ENCODE measurements at regions not wholly inside any gene's neighbourhood (a gene's known extent, or its start where the extent isn't known, plus 50 kb on each side); places are given as distances from the start of the nearest gene placed in this dataset.

DNA sequence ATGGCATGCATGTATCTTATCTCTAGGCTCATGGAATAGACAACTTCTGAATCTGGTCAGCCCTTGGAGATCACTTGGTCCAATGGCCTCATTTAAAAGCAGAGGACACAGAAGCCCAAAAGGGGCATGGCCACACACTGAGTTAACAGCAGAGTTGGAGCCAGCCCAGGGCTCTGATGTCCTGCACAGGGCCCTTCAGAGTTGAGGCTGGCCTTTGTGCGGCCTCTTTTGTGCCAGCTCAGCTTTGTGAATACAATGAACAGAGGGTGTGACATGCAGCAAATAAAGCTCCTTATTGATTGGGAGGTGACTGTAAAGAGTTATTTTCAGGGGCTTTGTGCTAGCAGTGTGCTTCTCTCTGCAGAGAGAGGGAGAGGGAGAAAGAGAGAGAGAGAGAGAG lies 150.1 kb upstream of the STK32A start:
- no peaks in the 10 kb centered on the region for H4K20me1 ChIP-seq (ENCODE audit: insufficient read depth, low read length)
- H3K4me3 ChIP-seq (ENCODE audit: low read depth, low read length, poor library complexity, severe bottlenecking), result no peak overlapping the region
- DNase-seq (ENCODE audit: low spot score), result no peak
- ChIA-PET POLR2A (no interaction called here), CTCF (ENCODE audit: unreplicated experiment) (no interaction called here)
- no TSS peak for BruUV-seq (replicated peaks)
- H3K36me3 ChIP-seq (ENCODE audit: insufficient read depth, low read length), result no peaks in the 10 kb centered on the region
- H3K79me2 ChIP-seq (ENCODE audit: insufficient read depth, low read depth, low read length), result no peaks in the 10 kb centered on the region
- H3K27ac ChIP-seq (ENCODE audit: low read depth, low read length, poor library complexity, severe bottlenecking), result no peak overlapping the region
- H3K9me3 ChIP-seq (ENCODE audit: low read length), result no peaks in the 10 kb centered on the region
- TF ChIP-seq EZH2phosphoT487 (IDR thresholded peaks at IDR 0.05; ENCODE audit: borderline replicate concordance, low read depth, low read length), result no peak
- TF ChIP-seq, protein P1, sequence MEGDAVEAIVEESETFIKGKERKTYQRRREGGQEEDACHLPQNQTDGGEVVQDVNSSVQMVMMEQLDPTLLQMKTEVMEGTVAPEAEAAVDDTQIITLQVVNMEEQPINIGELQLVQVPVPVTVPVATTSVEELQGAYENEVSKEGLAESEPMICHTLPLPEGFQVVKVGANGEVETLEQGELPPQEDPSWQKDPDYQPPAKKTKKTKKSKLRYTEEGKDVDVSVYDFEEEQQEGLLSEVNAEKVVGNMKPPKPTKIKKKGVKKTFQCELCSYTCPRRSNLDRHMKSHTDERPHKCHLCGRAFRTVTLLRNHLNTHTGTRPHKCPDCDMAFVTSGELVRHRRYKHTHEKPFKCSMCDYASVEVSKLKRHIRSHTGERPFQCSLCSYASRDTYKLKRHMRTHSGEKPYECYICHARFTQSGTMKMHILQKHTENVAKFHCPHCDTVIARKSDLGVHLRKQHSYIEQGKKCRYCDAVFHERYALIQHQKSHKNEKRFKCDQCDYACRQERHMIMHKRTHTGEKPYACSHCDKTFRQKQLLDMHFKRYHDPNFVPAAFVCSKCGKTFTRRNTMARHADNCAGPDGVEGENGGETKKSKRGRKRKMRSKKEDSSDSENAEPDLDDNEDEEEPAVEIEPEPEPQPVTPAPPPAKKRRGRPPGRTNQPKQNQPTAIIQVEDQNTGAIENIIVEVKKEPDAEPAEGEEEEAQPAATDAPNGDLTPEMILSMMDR (conservative IDR thresholded peaks at IDR 0.05; ENCODE audit: low read length), result no peak
- intact Hi-C loops (cut with micrococcal nuclease; ENCODE audit: unreplicated experiment), result no loop called here
- H3K9me2 ChIP-seq (ENCODE audit: insufficient read depth, low read length), result no peaks in the 10 kb centered on the region
- no peak overlapping the region for H2AFZ ChIP-seq (ENCODE audit: low read length)
- H3K4me1 ChIP-seq (ENCODE audit: insufficient read depth, low read length, poor library complexity, severe bottlenecking), result no peaks in the 10 kb centered on the region
- no peak overlapping the region for H3K4me2 ChIP-seq (ENCODE audit: low read length)

DNA sequence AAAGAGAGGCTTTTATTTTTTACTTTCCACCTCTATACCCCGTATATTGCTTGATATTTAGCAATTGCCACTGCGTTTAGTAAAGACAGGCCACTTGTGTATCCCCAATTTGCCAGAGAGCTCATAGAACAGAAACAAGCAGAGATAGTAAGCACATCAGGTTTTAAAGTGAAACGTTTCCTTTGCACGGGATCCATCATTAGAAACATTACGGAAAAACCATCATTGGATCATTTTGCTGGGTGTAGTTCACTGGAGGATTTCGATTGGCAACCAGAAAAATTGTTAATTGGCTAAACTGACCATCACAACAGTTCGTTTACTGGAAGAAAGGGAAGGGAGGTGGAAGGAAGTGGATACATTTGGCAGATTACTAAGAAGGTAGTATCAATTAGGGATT lies 149.4 kb upstream of the STK32A start:
- no peaks in the 10 kb centered on the region for H4K20me1 ChIP-seq (ENCODE audit: insufficient read depth, low read length)
- H3K4me1 ChIP-seq (ENCODE audit: insufficient read depth, low read length, poor library complexity, severe bottlenecking), result no peaks in the 10 kb centered on the region
- H3K27ac ChIP-seq (ENCODE audit: low read depth, low read length, poor library complexity, severe bottlenecking), result no peak overlapping the region
- intact Hi-C loops (cut with micrococcal nuclease; ENCODE audit: unreplicated experiment), result no loop called here
- no peak for TF ChIP-seq EZH2phosphoT487 (IDR thresholded peaks at IDR 0.05; ENCODE audit: borderline replicate concordance, low read depth, low read length)
- TF ChIP-seq, protein P1 (conservative IDR thresholded peaks at IDR 0.05; ENCODE audit: low read length), result no peak
- POLR2A ChIA-PET, result no interaction called here
- CTCF ChIA-PET (ENCODE audit: unreplicated experiment), result no interaction called here
- H2AFZ ChIP-seq (ENCODE audit: low read length), result no peak overlapping the region
- H3K36me3 ChIP-seq (ENCODE audit: insufficient read depth, low read length), result no peaks in the 10 kb centered on the region
- no peaks in the 10 kb centered on the region for H3K9me3 ChIP-seq (ENCODE audit: low read length)
- H3K79me2 ChIP-seq (ENCODE audit: insufficient read depth, low read depth, low read length), result no peaks in the 10 kb centered on the region
- BruUV-seq (replicated peaks), result no TSS peak
- DNase-seq (ENCODE audit: low spot score), result no peak
- no peaks in the 10 kb centered on the region for H3K9me2 ChIP-seq (ENCODE audit: insufficient read depth, low read length)
- H3K4me3 ChIP-seq (ENCODE audit: low read depth, low read length, poor library complexity, severe bottlenecking), result no peak overlapping the region
- no peak overlapping the region for H3K4me2 ChIP-seq (ENCODE audit: low read length)

DNA sequence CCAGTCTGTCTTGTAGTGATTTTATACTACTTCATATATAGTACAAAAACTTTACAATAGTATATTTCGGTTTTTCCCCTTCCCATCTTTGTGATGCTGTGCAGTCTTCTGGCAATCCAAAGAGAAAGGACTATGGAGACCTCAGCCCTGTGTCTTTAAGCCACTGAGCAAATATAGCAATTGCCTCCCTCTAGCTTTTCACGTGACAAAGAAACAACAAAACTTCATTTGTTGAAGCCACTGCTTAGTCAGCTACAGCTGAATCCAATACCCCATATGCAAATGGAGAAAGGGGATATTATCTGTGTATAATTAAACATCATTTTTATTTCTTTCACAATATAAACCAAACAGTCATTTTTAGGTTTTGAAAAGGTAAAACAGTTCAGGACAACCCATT lies 142.8 kb upstream of the STK32A start:
- DNase-seq (ENCODE audit: low spot score), result no peak
- H3K9me2 ChIP-seq (ENCODE audit: insufficient read depth, low read length), result no peaks in the 10 kb centered on the region
- ChIA-PET POLR2A (no interaction called here), CTCF (ENCODE audit: unreplicated experiment) (no interaction called here)
- intact Hi-C loops (cut with micrococcal nuclease; ENCODE audit: unreplicated experiment), result no loop called here
- no peaks in the 10 kb centered on the region for H3K4me1 ChIP-seq (ENCODE audit: insufficient read depth, low read length, poor library complexity, severe bottlenecking)
- H2AFZ ChIP-seq (ENCODE audit: low read length), result no peak overlapping the region
- TF ChIP-seq EZH2phosphoT487 (IDR thresholded peaks at IDR 0.05; ENCODE audit: borderline replicate concordance, low read depth, low read length), result no peak
- TF ChIP-seq, protein P1 (conservative IDR thresholded peaks at IDR 0.05; ENCODE audit: low read length), result no peak
- H4K20me1 ChIP-seq (ENCODE audit: insufficient read depth, low read length), result no peaks in the 10 kb centered on the region; the same call in 1 of the 2 replicates
- BruUV-seq (replicated peaks), result no TSS peak
- H3K36me3 ChIP-seq (ENCODE audit: insufficient read depth, low read length), result no peaks in the 10 kb centered on the region
- H3K79me2 ChIP-seq (ENCODE audit: insufficient read depth, low read depth, low read length), result no peaks in the 10 kb centered on the region
- H3K4me3 ChIP-seq (ENCODE audit: low read depth, low read length, poor library complexity, severe bottlenecking), result no peak overlapping the region
- no peak overlapping the region for H3K4me2 ChIP-seq (ENCODE audit: low read length)
- no peak overlapping the region for H3K27ac ChIP-seq (ENCODE audit: low read depth, low read length, poor library complexity, severe bottlenecking)
- H3K9me3 ChIP-seq (ENCODE audit: low read length), result no peaks in the 10 kb centered on the region
